ENCODE measurements at regions not wholly inside any gene's neighbourhood (a gene's known extent, or its start where the extent isn't known, plus 50 kb on each side); places are given as distances from the start of the nearest gene placed in this dataset.

- TF ChIP-seq EZH2 (IDR thresholded peaks at IDR 0.05; ENCODE audit: borderline replicate concordance, low read length) (no peak), CTCF (IDR thresholded peaks at IDR 0.05; ENCODE audit: low read length) (no peak)
Observed at GRCh38 chr16:77551357-77551756, 116.5 kb upstream of the ADAMTS18 start.
